Adrenal gland (tissue), 9 donors: ENCODE measurements at regions not wholly inside any gene's neighbourhood (a gene's known extent, or its start where the extent isn't known, plus 50 kb on each side); places are given as distances from the start of the nearest gene placed in this dataset.

ENCODE experiments used
- DNase-seq, 7 donors: peaks; one replicate each; pipeline ENCODE4 v3.0.0-alpha.2; 2019 to 2020
- H3K27ac ChIP-seq, 5 donors: fragments of 200-600 bp; sonication (generic) in 4 of 5; 1 replicate in 3 of 5; 2 replicates in 2 of 5; pipeline versions ENCODE4 v1.5.1 to v1.8.0; 2016 to 2020; ENCODE audit warnings: mild to moderate bottlenecking in 1 of 5
- H3K27me3 ChIP-seq: fragments of 200-600 bp; 2 replicates; pipeline ENCODE4 v1.8.0; 2021
- H3K36me3 ChIP-seq, 2 donors: fragments of 200-600 bp; replicated peaks in 1 of 2; 1 replicate in 1 of 2; 2 replicates in 1 of 2; pipeline versions ENCODE4 v1.5.1 to v1.8.0; 2018 to 2022
- H3K4me1 ChIP-seq, 2 donors: fragments of 200-600 bp; replicated peaks in 1 of 2; 1 replicate in 1 of 2; 2 replicates in 1 of 2; pipeline versions ENCODE4 v1.5.1 to v1.8.0; 2018 to 2021
- H3K4me3 ChIP-seq, 4 donors: fragments of 200-600 bp; sonication (generic) in 3 of 4; one replicate each; pipeline ENCODE4 v1.5.1; 2016 to 2018
- H3K9me3 ChIP-seq, 3 donors: fragments of 200-600 bp; sonication (generic) in 1 of 3; replicated peaks in 1 of 3; 1 replicate in 2 of 3; 2 replicates in 1 of 3; pipeline versions ENCODE4 v1.5.1 to v1.8.0; 2016 to 2021
- POLR2A ChIP-seq, 2 donors: fragments of 450-650 bp; IDR thresholded peaks; one replicate each; pipeline ENCODE4 v1.6.1; 2017; ENCODE audit warnings: antibody characterized with exemption in 2 of 2, mild to moderate bottlenecking in 2 of 2, moderate library complexity in 1 of 2
- WGBS, 4 donors: extraction: QIAGEN DNeasy Blood & Tissue Kit in 2 of 4; methylation state at CpG; one replicate each; pipeline versions ENCODE4 v1.1.5 to v1.1.7; 2013 to 2017; 5-methylcytosine and 5-hydroxymethylcytosine counted together
- intact Hi-C, 2 donors: fragments of 100-400 bp; cut with DNase I; formaldehyde crosslinking; loops; one replicate each; pipeline versions ENCODE4 v1.14.1 to v1.15.0; 2022 to 2023
- TF ChIP-seq, protein P1 (sequence below), 6 experiments: fragments of 450-650 bp in 4 of 6; fragments of 200-600 bp in 2 of 6; sonication (generic) in 1 of 6; IDR thresholded peaks; 1 replicate in 5 of 6; 2 replicates in 1 of 6; pipeline versions ENCODE4 v1.5.1 to v1.8.0; 2016 to 2021; ENCODE audit warnings: antibody characterized with exemption in 6 of 6, mild to moderate bottlenecking in 2 of 6, moderate library complexity in 1 of 6
- donor health status: healthy with polysubstance abuse.
- donor health status: Bipolar disorder and iron deficiency.
- donor health status: DM: yes; HTN: yes; CAD: no.
- donor health status: DM: no; HTN: no; CAD: no.
- donor health status: DM: no; HTN: no; CAD: no.

DNA sequence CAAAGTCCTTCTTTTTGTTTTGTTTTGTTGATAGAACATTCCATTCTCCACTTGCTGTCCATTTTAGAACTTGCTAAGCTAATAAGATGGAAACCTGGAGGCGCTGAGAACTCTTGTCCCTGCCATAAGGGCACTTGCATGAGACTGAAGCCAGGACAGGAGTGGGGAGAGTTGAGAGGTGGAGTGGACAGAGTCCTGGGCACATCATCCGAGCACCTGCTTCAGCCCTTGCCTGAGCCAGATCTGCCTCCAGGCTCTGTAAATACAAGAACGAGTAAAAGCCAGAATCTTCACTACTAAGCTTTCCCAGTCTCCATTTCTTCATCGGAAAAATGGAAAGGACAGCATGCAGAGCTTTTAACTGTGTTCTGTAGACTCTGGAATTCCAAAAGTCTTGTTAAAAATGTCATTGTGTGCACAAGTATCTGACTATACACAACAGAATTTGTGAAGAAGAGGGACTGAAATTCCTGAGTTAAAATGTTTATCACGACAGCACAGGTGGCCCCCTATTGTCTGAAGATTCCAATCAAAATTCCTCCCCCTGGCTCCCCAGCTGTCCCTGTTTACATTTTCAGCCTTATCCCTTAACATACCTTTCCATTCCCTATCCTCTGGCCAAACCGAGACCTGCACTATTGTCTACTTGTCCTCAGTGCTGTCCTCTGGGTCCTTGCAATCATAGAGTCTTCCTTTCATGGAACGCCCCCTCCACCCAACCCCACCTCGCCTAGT lies 498.2 kb upstream of the TNP1 start:
- 91 to 93% (median 92%) methylated on average over 8 of the region's 8 CpGs for WGBS, 4 donors
- peak overlapping the region in 1 of 5 donors; percentile 59 for H3K27ac ChIP-seq

DNA sequence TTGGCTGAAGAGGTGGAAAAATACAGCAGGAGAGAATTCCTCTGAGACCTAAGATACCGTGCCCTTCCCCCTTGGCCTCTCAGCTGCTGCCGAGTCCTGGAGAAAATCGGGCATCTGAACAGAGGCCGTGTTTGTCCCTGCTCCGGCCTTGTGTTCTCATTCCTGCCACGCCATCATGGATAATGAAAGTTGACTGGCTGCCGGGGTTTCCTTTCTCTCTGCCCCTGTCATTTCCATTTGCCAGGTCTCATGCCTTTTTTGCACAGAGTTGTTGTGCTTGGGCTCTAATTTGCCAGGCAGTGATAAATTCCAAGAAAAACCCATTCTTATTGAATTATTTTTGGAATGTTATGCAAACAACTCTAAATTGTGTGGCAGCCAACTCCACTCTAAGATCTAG lies 496.9 kb upstream of the TNP1 start:
- no peak overlapping the region for H3K4me3 ChIP-seq
- WGBS, 4 donors, result 70 to 73% (median 71%) methylated on average over 7 of the region's 7 CpGs
- intact Hi-C loops, result no loop called here
- peaks cover 18 to 46% of the 10 kb centered on the region in 2 donors for H3K4me1 ChIP-seq
- peak overlapping the region in 2 of 5 donors; percentile 57 to 59 for H3K27ac ChIP-seq
- peak in 6 of 7 donors; percentile 20 to 71 (median 32) for DNase-seq
- no peaks in the 10 kb centered on the region for H3K27me3 ChIP-seq
- H3K9me3 ChIP-seq, result no peaks in the 10 kb centered on the region
- no peak for TF ChIP-seq POLR2A (IDR thresholded peaks at IDR 0.05)
- TF ChIP-seq, protein P1, sequence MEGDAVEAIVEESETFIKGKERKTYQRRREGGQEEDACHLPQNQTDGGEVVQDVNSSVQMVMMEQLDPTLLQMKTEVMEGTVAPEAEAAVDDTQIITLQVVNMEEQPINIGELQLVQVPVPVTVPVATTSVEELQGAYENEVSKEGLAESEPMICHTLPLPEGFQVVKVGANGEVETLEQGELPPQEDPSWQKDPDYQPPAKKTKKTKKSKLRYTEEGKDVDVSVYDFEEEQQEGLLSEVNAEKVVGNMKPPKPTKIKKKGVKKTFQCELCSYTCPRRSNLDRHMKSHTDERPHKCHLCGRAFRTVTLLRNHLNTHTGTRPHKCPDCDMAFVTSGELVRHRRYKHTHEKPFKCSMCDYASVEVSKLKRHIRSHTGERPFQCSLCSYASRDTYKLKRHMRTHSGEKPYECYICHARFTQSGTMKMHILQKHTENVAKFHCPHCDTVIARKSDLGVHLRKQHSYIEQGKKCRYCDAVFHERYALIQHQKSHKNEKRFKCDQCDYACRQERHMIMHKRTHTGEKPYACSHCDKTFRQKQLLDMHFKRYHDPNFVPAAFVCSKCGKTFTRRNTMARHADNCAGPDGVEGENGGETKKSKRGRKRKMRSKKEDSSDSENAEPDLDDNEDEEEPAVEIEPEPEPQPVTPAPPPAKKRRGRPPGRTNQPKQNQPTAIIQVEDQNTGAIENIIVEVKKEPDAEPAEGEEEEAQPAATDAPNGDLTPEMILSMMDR (IDR thresholded peaks at IDR 0.05), result no peak
- H3K36me3 ChIP-seq, result no peaks in the 10 kb centered on the region

More for the DNA sequence above, 498.2 kb upstream of the TNP1 start:
- no peaks in the 10 kb centered on the region for H3K36me3 ChIP-seq
- no peak for TF ChIP-seq POLR2A (IDR thresholded peaks at IDR 0.05)
- TF ChIP-seq, protein P1 (IDR thresholded peaks at IDR 0.05), result no peak
- no peaks in the 10 kb centered on the region for H3K9me3 ChIP-seq
- H3K27me3 ChIP-seq, result no peaks in the 10 kb centered on the region
- intact Hi-C loops, result no loop called here
- H3K4me3 ChIP-seq, result no peak overlapping the region
- DNase-seq, result no peak
- peaks cover 23 to 56% of the 10 kb centered on the region in 2 donors for H3K4me1 ChIP-seq

DNA sequence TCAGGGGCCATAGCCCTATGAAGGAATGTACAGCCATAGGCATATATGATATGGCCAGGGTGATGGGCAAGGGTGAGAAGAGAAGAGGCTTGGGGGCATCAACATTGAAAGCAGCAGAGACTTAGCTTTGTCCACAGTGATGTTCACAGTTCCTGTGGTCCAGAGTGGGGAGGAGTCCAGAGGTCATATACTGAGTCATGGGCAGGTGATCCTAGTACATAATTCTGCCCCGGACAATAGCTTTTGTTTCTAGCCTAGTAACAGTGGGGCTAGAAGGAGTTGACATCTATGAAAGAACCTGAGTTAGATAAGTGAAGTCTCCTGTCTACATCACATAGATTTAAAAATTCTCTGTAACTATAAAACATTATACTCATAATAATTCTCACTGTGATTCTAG lies 496.3 kb upstream of the TNP1 start:
- intact Hi-C loops, result no loop called here
- Histone ChIP-seq H3K36me3 (no peaks in the 10 kb centered on the region), H3K27ac (peak overlapping the region in 2 of 5 donors; percentile 38 to 59), H3K4me3 (no peak overlapping the region), H3K27me3 (no peaks in the 10 kb centered on the region), H3K9me3 (no peaks in the 10 kb centered on the region), H3K4me1 (peaks cover 11 to 39% of the 10 kb centered on the region in 2 donors)
- WGBS, 4 donors, result 83 to 92% (median 91%) methylated on average over 1 of the region's 1 CpG
- TF ChIP-seq, protein P1 (IDR thresholded peaks at IDR 0.05), result no peak
- TF ChIP-seq POLR2A (IDR thresholded peaks at IDR 0.05), result no peak
- DNase-seq, result no peak

DNA sequence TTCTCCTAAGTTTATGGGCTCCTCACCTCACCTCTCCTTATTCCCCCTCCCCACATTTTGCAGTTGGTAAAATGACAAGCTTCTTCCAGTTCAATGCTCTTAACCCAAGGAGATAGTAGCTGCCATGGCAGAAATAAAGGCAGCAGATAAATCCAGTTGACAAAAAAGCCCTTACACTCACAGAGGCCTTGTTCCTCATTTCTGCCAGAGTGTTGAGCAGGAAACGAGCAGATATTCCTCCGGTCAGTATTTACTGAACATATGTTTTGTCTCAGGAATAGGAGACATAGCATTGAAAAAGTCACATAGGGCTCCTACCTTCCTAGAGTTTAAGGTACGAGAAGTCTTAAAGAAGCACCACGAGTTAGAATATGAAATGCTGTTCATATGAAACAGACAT lies 493.7 kb upstream of the TNP1 start:
- no peaks in the 10 kb centered on the region for H3K27me3 ChIP-seq
- no peaks in the 10 kb centered on the region for H3K36me3 ChIP-seq
- DNase-seq, result no peak
- H3K4me1 ChIP-seq, result peaks cover 0 to 25% of the 10 kb centered on the region in 2 donors
- 68 to 89% (median 77%) methylated on average over 4 of the region's 4 CpGs for WGBS, 4 donors
- H3K27ac ChIP-seq, result no peak overlapping the region
- intact Hi-C loops, result no loop called here
- no peaks in the 10 kb centered on the region for H3K9me3 ChIP-seq
- no peak for TF ChIP-seq POLR2A (IDR thresholded peaks at IDR 0.05)
- TF ChIP-seq, protein P1 (IDR thresholded peaks at IDR 0.05), result no peak
- no peak overlapping the region for H3K4me3 ChIP-seq
